ENCODE measurements at regions not wholly inside any gene's neighbourhood (a gene's known extent, or its start where the extent isn't known, plus 50 kb on each side); places are given as distances from the start of the nearest gene placed in this dataset.
"Not testable (repeated sequence)": the region's sequence is repeated elsewhere in the genome, so short reads cannot be mapped to it uniquely, and the experiment has no call there.

DNA sequence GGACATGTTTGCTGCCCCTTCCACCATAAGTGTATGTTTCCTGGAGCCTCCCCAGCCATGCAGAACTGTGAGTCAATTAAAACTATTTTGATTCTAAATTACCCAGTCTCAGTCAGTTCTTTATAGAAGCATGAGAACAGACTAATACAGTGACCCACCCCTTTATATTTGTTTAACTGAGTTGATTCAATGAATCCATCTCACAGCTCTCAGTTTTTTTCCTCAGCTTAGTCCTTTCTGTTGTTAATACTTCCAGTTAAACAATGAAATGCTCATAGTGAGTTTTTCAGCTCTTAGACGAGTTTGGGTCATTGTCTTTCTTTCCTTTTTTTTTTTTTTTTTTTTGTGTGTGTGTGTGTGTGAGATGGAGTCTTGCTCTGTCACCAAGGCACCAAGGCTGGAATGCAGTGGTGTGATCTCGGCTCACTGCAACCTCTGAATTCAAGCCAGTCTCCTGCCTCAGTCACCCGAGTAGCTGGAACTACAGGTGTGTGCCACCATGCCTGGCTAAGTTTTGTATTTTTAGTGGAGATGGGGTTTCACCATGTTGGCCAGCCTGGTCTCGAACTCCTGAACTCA, 627.4 kb downstream of the SPATA31A7 start:
- DNase-seq (ENCODE audit: low read depth), result not testable (repeated sequence)

DNA sequence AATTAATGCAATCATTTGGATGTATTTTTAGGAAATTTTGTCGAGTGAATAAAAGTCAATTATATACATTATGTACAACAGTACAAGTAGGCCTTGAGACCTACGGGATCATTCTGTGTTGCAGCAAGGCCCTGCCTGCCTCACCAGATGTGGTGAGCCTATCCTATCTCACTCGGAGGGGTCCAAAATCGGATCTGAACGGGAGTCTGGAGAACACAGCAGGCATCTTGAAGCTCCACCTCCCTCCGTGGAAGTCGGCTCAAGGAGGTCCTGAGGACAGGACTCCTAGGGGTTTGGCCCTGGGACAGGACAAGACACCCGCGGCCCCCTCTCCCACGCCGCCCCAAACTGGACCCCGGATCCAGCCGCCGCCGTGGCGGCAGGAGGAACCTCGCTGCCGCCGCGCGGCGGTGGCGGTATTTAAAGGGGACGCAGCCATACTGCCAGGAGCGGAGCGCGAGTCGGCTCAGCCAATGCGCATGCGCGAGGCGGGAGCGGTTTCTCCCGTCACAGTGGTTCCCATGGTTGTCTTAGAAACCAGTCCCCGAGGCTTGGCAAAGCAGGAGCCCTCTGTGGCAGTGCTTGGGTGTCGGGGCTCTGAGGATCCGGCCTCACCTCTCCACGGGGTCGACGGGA, 663.9 kb downstream of the SPATA31A7 start:
- peak; percentile 79 for DNase-seq (ENCODE audit: low read depth)

DNA sequence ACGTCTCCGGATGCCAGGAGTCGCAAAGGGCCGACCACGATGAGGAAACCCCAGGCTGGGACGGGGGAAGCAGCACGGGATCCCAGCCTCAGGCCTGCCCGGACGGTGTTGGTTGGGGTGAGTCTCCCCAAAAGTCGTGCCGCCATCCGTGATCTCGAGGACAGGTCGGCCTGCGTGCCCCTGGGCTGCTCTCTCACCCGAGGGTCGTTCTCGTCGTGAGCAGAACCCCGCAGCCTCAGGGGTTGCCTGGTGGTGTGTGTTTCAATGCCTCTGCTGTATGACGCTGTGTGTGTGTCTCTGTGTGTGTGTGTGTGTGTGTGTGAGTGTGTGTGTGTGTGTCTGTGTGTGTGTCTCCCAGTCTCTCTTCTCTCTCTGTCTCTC, 664.4 kb downstream of the SPATA31A7 start:
- DNase-seq (ENCODE audit: low read depth), result not testable (repeated sequence)

DNA sequence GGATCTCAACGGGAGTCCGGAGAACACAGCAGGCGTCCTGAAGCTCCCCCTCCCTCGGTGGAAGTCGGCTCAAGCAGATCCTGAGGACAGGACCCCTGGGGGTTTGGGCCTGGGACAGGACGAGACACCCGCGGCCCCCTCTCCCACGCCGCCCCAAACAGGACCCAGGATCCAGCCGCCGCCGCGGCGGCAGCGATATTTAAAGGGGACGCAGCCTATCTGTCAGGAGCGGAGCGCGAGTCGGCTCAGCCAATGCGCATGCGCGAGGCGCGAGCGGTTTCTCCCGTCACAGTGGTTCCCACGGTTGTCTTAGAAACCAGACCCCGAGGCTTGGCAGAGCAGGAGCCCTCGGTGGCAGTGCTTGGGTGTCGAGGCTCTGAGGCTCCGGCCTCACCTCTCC, 666.4 kb downstream of the SPATA31A7 start:
- not testable (repeated sequence) for DNase-seq (ENCODE audit: low read depth)

DNA sequence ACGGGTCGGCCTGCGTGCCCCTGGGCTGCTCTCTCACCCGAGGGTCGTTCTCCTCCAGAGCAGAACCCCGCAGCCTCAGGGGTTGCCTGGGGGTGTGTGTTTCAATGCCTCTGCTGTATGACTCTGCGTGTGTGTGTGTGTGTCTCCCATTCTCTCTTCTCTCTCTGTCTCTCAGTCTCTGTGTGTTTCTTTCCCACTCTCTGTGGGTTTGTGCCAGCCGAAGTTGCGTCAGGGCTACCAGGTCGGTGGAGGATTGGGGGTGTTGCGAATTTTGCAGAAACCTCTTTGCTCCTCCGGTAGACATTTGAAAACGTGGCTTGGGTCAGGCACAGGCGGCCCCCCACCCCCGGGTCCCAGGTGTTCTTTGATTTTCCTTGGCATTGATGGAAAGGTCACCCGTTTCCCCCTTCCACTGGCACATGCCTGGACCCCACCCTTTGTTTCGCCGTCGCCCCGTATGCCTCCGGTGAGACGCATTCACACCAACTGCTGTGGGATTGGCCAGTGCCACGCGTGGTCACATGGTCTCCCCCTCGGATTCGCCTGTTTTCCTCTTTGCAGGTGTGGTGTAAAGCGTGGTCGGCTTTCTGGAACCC, 667.1 kb downstream of the SPATA31A7 start:
- not testable (repeated sequence) for DNase-seq (ENCODE audit: low read depth)

DNA sequence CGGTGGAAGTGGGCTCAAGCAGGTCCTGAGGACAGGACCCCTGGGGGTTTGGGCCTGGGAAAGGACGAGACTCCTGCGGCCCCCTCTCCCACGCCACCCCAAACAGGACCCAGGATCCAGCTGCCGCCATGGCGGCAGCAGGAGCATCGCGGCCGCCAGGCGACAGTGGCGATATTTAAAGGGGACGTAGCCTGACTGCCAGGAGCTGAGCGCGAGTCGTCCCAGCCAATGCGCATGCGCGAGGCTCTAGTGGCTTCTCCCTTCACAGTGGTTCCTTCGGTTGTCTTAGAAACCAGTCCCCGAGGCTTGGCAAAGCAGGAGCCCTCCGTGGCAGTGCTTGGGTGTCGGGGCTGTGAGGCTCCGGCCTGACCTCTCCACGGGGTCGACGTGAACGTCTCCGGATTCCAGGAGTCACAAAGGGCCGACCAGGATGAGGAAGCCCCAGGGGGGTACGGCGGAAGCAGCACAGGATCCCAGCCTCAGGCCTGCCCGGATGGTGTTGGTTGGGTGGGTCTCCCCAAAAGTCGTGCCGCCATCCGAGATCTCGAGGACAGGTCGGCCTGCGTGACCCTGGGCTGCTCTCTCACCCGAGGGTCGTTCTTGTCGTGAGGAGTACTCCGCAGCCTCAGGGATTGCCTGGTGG, 668.0 kb downstream of the SPATA31A7 start:
- DNase-seq (ENCODE audit: low read depth), result not testable (repeated sequence)

DNA sequence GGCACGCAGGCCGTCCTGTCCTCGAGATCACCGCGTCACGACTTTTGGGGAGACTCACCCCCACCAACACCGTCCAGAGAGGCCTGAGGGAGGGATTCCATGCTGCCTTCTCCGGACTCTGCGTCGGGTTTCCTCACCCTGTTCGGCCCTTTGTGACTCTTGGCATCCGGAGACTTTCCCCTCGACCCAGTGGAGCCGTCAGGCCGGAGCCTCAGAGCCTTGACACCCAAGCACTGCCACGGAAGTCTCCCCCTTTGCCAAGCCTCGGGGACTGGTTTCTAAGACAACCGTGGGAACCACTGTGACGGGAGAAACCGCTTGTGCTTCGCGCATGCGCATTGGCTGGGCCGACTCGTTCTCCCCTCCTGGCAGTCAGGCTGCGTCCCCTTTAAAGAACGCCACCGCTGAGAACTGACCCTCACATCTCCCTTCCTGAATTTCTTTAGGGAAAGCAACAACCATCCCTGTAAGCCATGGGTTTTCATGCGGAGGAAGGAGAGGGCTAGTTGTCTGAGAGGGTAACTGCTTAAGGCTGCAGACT, 672.7 kb downstream of the SPATA31A7 start:
- peak; percentile 33 for DNase-seq (ENCODE audit: low read depth)

DNA sequence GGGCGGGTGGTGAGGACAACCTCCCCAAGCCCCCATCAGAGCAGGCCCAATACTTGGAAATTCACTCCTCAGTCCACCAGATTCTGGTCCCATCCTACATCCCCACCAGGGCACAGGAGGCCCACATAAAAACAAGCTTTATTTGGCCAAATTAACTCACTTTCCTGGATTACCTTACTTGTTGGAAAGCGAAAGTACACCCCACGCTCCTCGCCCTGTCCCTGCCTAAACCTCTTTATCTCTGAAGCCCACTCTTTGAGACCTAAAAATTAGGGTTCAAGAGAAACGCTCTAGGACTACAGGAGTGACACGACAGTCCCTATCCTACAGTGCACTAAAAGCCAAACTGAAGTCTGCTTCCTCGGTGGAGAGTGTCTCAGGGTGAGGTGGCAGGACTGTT, 674.6 kb downstream of the SPATA31A7 start:
- DNase-seq (ENCODE audit: low read depth), result not testable (repeated sequence)

DNA sequence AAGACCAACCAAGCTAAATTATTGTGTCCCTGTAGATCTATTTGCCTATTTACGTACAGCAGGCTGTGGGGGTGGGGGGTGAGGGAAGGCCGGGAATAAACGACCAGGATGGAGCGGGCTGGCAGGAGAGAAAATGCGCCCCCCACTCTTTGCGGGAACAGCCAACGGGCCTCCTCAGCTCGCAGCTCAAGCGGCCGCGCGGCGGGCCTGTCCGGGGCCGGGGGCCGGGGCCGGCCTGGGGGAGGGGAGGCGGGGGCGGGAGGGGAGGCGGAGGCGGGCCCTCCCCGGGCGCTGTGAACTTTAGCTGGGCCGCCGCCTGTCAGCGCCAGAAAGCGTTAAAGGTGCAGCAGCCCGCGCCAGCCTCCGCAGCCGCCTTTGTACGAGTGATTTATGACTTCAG, 679.1 kb downstream of the SPATA31A7 start:
- DNase-seq (ENCODE audit: low read depth), result not testable (repeated sequence)

DNA sequence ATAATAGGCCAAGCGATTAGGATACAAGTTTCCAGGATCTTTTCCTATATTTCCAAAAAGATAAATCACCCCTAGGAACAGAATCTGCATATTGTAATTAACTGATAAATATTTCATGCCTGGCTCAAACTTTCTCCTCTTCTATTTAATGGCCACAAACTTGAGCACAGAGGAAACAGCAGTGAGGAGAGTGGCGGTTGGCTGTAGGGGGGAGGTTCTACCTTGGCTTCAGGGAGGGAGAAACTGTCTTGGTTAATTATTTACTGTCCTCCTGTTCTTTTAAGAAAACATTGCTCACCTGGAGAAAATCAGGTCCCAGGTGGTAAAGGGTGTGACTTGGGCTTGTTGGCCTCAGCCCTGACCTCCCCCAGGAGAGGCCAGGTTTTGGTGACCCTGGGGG, 682.5 kb downstream of the SPATA31A7 start:
- DNase-seq (ENCODE audit: low read depth), result not testable (repeated sequence)
